ENCODE measurements at regions not wholly inside any gene's neighbourhood (a gene's known extent, or its start where the extent isn't known, plus 50 kb on each side); places are given as distances from the start of the nearest gene placed in this dataset.
"Not testable (repeated sequence)": the region's sequence is repeated elsewhere in the genome, so short reads cannot be mapped to it uniquely, and the experiment has no call there.

DNA sequence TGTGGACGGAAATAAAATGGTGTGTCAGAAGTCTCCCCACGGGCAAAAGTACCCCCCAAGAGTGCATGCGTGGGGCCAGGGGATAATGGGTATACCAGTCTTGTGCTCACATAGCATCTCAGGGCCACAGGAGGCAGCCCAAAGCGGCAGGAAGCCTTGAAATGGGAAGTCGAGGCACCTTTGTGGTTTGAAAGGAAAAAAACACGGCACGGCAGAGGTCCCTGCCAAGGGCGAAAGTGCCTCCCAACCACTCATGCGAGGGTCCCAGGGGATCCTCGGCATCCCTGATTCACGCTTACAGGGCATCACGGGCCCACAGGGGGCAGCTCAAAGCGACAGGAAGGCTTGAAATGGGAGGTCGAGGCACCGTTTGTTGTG lies 583.2 kb downstream of the ALG10 start:
- CTCF ChIA-PET = no interaction called here
- Histone ChIP-seq H3K36me3 (ENCODE audit: control insufficient read depth, insufficient read depth, low read length) (no peaks in the 10 kb centered on the region), H3K27me3 (ENCODE audit: control insufficient read depth, insufficient read depth, low read length) (no peaks in the 10 kb centered on the region), H3K4me3 (ENCODE audit: low read depth, low read length) (no peak overlapping the region)
- POLR2A ChIA-PET = no interaction called here
- no peak for DNase-seq (ENCODE audit: low read depth)
- TF ChIP-seq, protein P1, sequence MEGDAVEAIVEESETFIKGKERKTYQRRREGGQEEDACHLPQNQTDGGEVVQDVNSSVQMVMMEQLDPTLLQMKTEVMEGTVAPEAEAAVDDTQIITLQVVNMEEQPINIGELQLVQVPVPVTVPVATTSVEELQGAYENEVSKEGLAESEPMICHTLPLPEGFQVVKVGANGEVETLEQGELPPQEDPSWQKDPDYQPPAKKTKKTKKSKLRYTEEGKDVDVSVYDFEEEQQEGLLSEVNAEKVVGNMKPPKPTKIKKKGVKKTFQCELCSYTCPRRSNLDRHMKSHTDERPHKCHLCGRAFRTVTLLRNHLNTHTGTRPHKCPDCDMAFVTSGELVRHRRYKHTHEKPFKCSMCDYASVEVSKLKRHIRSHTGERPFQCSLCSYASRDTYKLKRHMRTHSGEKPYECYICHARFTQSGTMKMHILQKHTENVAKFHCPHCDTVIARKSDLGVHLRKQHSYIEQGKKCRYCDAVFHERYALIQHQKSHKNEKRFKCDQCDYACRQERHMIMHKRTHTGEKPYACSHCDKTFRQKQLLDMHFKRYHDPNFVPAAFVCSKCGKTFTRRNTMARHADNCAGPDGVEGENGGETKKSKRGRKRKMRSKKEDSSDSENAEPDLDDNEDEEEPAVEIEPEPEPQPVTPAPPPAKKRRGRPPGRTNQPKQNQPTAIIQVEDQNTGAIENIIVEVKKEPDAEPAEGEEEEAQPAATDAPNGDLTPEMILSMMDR (IDR thresholded peaks at IDR 0.05; ENCODE audit: insufficient read depth, low read depth, low read length) = no peak

DNA sequence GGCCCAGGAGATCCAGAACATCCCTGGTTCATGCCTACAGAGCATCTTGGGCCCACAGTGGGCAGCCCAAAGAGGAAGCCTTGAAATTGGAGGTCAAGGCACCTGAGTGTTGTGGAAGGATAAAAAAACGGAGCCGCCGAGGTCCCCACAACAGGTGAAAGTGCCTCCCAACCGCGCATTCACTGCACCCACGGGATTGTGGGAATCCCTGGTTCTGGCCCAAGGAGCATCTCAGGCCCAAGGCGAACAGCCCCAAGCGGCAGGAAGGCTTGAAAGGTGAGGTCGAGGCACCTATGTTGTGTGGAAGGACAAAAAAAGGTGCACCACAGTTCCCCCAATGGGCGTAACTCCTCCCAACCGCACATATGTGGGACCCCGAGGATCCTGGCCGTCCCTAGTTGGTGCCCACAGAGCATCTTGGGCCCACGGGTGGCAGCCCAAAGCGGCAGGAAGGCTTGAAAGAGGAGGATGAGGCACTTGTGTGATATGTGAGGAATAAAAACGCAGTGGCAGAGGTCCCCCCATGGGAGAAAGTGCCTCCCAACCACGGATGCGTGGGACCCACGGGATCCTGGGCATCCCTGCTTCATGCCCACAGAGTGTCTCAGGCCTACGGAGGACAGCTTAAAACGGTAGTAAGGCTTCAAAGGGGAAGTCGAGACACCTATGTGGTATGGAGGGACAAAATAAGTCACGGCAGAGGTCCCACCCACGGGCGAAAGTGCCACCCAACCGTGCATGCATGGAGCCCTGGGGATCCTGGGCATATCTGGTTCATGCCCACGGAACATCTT lies 583.9 kb downstream of the ALG10 start:
- H3K36me3 ChIP-seq (ENCODE audit: control insufficient read depth, insufficient read depth, low read length) = no peaks in the 10 kb centered on the region
- TF ChIP-seq, protein P1 (IDR thresholded peaks at IDR 0.05; ENCODE audit: insufficient read depth, low read depth, low read length) = no peak
- ChIA-PET CTCF (no interaction called here), POLR2A (no interaction called here)
- DNase-seq (ENCODE audit: low read depth) = no peak
- no peak overlapping the region for H3K4me3 ChIP-seq (ENCODE audit: low read depth, low read length)
- H3K27me3 ChIP-seq (ENCODE audit: control insufficient read depth, insufficient read depth, low read length) = no peaks in the 10 kb centered on the region

DNA sequence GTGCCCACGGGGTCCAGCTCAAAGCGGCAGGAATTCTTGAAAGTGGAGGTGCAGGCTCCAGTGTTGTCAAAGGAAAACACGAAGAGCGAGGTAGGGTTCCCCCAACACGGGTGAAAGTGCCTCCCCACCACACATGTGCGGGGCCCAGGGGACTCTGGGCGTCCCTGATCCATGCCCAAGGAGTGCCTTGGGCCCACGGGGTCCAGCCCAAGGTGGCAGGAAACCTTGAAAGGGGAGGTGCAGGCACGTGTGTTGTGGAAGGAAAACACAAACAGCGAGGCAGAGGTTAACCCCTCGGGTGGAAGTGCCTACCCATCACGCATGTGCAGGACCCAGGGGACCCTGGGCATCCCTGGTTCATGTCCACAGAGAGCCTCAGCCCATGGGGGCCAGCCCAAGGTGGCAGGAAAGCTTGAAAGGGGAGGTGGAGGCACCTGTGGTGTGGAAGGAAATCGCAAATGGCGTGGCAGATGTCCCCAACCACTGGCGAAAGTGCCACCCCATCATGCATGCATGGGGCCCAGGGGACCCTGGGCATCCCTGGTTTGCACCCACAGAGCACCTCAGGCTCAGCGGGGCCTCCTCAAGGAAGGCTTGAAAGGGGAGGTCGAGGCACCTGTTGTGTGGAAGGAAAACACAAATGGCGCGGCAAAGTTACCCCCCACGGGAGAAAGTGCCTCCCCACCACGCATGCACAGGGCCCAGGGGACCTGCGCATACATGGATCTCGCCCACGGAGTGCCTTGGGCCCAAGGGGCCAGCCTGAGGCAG lies 584.6 kb downstream of the ALG10 start:
- Histone ChIP-seq H3K4me3 (ENCODE audit: low read depth, low read length) (no peak overlapping the region), H3K27me3 (ENCODE audit: control insufficient read depth, insufficient read depth, low read length) (no peaks in the 10 kb centered on the region), H3K36me3 (ENCODE audit: control insufficient read depth, insufficient read depth, low read length) (no peaks in the 10 kb centered on the region)
- TF ChIP-seq, protein P1 (IDR thresholded peaks at IDR 0.05; ENCODE audit: insufficient read depth, low read depth, low read length) = no peak
- POLR2A ChIA-PET = no interaction called here
- CTCF ChIA-PET = no interaction called here
- DNase-seq (ENCODE audit: low read depth) = no peak

DNA sequence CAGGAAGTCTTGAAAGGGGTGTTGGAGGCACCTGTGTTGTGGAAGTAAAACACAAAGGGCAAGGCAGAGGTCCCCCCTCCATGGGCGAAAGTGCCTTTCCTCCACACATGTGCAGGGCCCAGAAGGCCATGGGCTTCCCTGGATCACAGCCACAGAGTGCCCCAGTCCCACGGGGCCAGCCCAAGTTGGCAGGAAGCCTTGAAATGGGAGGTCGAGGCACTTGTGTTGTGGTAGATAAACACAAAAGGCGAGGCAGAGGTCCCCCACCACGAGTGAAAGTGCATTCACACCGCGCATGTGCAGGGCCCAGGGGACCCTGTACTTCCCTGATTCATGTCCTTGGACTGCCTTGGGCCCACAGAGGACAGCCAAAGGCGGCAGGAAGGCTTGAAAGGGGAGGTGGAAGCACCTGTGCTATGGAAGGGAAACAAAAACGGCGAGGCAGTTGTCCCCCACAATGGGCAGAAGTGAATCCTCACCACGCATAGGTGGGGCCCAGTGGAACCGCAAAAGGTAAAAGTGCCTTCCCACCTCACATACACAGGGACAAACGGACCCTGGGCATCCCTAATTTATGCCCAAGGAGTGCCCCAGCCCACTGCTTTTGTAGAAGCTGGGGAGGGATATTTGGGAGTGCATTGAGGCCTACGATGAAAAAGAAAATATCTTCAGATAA lies 585.4 kb downstream of the ALG10 start:
- DNase-seq (ENCODE audit: low read depth) = no peak
- ChIA-PET CTCF (no interaction called here), POLR2A (no interaction called here)
- TF ChIP-seq, protein P1 (IDR thresholded peaks at IDR 0.05; ENCODE audit: insufficient read depth, low read depth, low read length) = no peak
- H3K27me3 ChIP-seq (ENCODE audit: control insufficient read depth, insufficient read depth, low read length) = no peaks in the 10 kb centered on the region
- H3K4me3 ChIP-seq (ENCODE audit: low read depth, low read length) = no peak overlapping the region
- no peaks in the 10 kb centered on the region for H3K36me3 ChIP-seq (ENCODE audit: control insufficient read depth, insufficient read depth, low read length)

DNA sequence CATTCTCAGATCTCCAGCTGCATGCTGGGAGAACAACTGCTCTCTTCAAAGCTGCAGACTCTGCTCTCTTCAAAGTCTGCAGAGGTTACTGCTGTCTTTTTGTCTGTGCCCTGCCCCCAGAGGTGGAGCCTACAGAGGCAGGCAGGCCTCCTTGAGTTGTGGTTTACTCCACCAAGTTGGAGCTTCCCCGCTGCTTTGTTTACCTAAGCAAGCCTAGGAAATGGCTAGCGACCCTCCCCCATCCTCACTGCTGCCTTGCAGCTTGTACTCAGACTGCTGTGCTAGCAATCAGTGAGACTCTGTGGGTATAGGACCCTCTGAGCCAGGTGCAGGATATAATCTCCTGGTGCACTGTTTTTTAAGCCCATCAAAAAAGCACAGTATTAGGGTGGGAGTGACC lies 591.7 kb downstream of the ALG10 start:
- H3K27me3 ChIP-seq (ENCODE audit: control insufficient read depth, insufficient read depth, low read length); H3K4me3 ChIP-seq (ENCODE audit: low read depth, low read length); POLR2A ChIA-PET; H3K36me3 ChIP-seq (ENCODE audit: control insufficient read depth, insufficient read depth, low read length); CTCF ChIA-PET; DNase-seq (ENCODE audit: low read depth): not testable (repeated sequence)

All from BJ (cell line).